ENCODE measurements at regions not wholly inside any gene's neighbourhood (a gene's known extent, or its start where the extent isn't known, plus 50 kb on each side); places are given as distances from the start of the nearest gene placed in this dataset.

- Histone ChIP-seq H3K9ac (replicated peaks; ENCODE audit: extremely low read depth, insufficient read depth, low read length) (no peak overlapping the region), H3K4me3 (replicated peaks in 1 of 3; ENCODE audit: insufficient read depth in 1 of 3, low read depth in 1 of 3, low read length in 3 of 3) (no peak overlapping the region), H3K4me2 (ENCODE audit: insufficient read depth, low read length) (no peak overlapping the region), H3K79me2 (ENCODE audit: control insufficient read depth, insufficient read depth, low read length) (no peaks in the 10 kb centered on the region), H3K4me1 (ENCODE audit: control insufficient read depth, extremely low read depth, insufficient read depth, low read length) (no peaks in the 10 kb centered on the region), H3K27ac (ENCODE audit: insufficient read depth, low read depth, low read length) (no peak overlapping the region), H4K20me1 (replicated peaks; ENCODE audit: control insufficient read depth, extremely low read depth, insufficient read depth, low read length) (no peaks in the 10 kb centered on the region), H3K36me3 (ENCODE audit: control insufficient read depth in 2 of 2, extremely low read depth in 1 of 2, insufficient read depth in 2 of 2, low read length in 2 of 2) (no peaks in the 10 kb centered on the region), H3K27me3 (ENCODE audit: control insufficient read depth in 2 of 2, insufficient read depth in 2 of 2, low read length in 2 of 2) (no peaks in the 10 kb centered on the region), H3K9me3 (replicated peaks; ENCODE audit: control insufficient read depth, insufficient read depth, low read length) (no peaks in the 10 kb centered on the region), H2AFZ (ENCODE audit: low read depth, low read length) (no peak overlapping the region), H3K9me1 (replicated peaks; ENCODE audit: control insufficient read depth, extremely low read depth, insufficient read depth, low read length) (no peaks in the 10 kb centered on the region)
- DNase-seq (ENCODE audit: low read depth, low spot score) (no peak), FAIRE-seq (no peak)
- intact Hi-C loops (cut with micrococcal nuclease), result no loop called here
- dilution Hi-C loops (cut with MboI; ENCODE audit: extremely low pct_ligation_motif_present, low sequenced_read_pairs), result no loop called here
- no TSS peak for BruUV-seq (replicated peaks)
- ChIA-PET POLR2A (no interaction called here), CTCF (no interaction called here)
- TF ChIP-seq EZH2 (IDR thresholded peaks at IDR 0.05; ENCODE audit: borderline replicate concordance, low read depth, low read length, severe bottlenecking) (no peak), MYC (IDR thresholded peaks at IDR 0.05; ENCODE audit: low read depth, low read length) (no peak), POLR2A (IDR thresholded peaks at IDR 0.05; ENCODE audit: low read depth, low read length) (no peak), GATA2 (IDR thresholded peaks at IDR 0.05; ENCODE audit: insufficient read depth, insufficient read length, low read depth, low read length) (no peak), POLR2AphosphoS5 (IDR thresholded peaks at IDR 0.05; ENCODE audit: insufficient read depth, low read depth, low read length) (no peak), MAX (IDR thresholded peaks at IDR 0.05; ENCODE audit: insufficient read depth, insufficient read length) (no peak), CTCF (IDR thresholded peaks at IDR 0.05; ENCODE audit: extremely low read depth in 1 of 2, insufficient read depth in 1 of 2, low read depth in 1 of 2, low read length in 2 of 2) (no peak), FOS (IDR thresholded peaks at IDR 0.05; ENCODE audit: borderline replicate concordance, insufficient read depth, low read length) (no peak), JUN (IDR thresholded peaks at IDR 0.05; ENCODE audit: borderline replicate concordance, insufficient read depth, insufficient read length, low read depth) (no peak)
Observed at GRCh38 chr4:127082986-127083385, 549.8 kb upstream of the INTU start.
